ENCODE measurements at regions not wholly inside any gene's neighbourhood (a gene's known extent, or its start where the extent isn't known, plus 50 kb on each side); places are given as distances from the start of the nearest gene placed in this dataset.

GRCh38 chr18:68429841-68430240 is 285.1 kb downstream of the TMX3 start:
- TF ChIP-seq CTCF (conservative IDR thresholded peaks at IDR 0.05; ENCODE audit: low read length) (no peak), EZH2phosphoT487 (IDR thresholded peaks at IDR 0.05; ENCODE audit: borderline replicate concordance) (no peak)
